PC-9 (cell line): ENCODE measurements at regions not wholly inside any gene's neighbourhood (a gene's known extent, or its start where the extent isn't known, plus 50 kb on each side); places are given as distances from the start of the nearest gene placed in this dataset.

Experiments used
- BruUV-seq: library from RNA; stranded (reverse); fragments of 400-500 nt; replicated peaks from 2 replicates; lab custom pipeline; 2021; lab: Mats Ljungman, UMichigan
- CTCF ChIA-PET: fragments of 300-600 bp; sonication (Branson Sonifier 250); formaldehyde crosslinking; loops from one replicate; lab custom pipeline; 2022; ENCODE audit warnings: antibody characterized with exemption; lab: Charles Lee
- POLR2A ChIA-PET: fragments of 300-600 bp; sonication (Branson Sonifier 250); formaldehyde crosslinking; loops from one replicate; lab custom pipeline; 2022; ENCODE audit warnings: antibody characterized with exemption; ENCODE audit not compliant: unreplicated experiment; lab: Charles Lee
- DNase-seq, 2 experiments: peaks; one replicate each; pipeline versions ENCODE4 v3.0.0 to v3.0.0-alpha.2; 2015 to 2022; ENCODE audit warnings: mixed read lengths in 1 of 2
- H2AFZ ChIP-seq: fragments of 200-600 bp; sonication (generic); 2 replicates; pipeline ENCODE4 v1.8.1; 2017; ENCODE audit warnings: antibody characterized with exemption
- H3F3A ChIP-seq: fragments of 200-600 bp; sonication (generic); 2 replicates; pipeline ENCODE4 v1.8.1; 2017; ENCODE audit warnings: antibody characterized with exemption, mild to moderate bottlenecking, low read depth; ENCODE audit not compliant: insufficient read depth
- H3K27ac ChIP-seq: fragments of 200-600 bp; sonication (generic); 2 replicates; pipeline ENCODE4 v1.6.1; 2016; ENCODE audit warnings: mixed run types
- H3K27me3 ChIP-seq: fragments of 200-600 bp; sonication (generic); 2 replicates; pipeline ENCODE4 v1.6.1; 2016; ENCODE audit warnings: low read depth, mixed run types; ENCODE audit not compliant: insufficient read depth
- H3K36me3 ChIP-seq: fragments of 200-600 bp; sonication (generic); 2 replicates; pipeline ENCODE4 v1.6.1; 2016; ENCODE audit warnings: low read depth, mixed run types
- H3K4me1 ChIP-seq: fragments of 200-600 bp; sonication (generic); replicated peaks from 2 replicates; pipeline ENCODE4 v1.6.1; 2016; ENCODE audit warnings: mixed run types; ENCODE audit not compliant: insufficient read depth
- H3K4me2 ChIP-seq: fragments of 200-600 bp; sonication (generic); 2 replicates; pipeline ENCODE4 v1.6.1; 2017; ENCODE audit warnings: mixed run types
- H3K4me3 ChIP-seq: fragments of 200-600 bp; sonication (generic); 2 replicates; pipeline ENCODE4 v1.6.1; 2016; ENCODE audit warnings: mixed run types
- H3K79me2 ChIP-seq: fragments of 200-600 bp; sonication (generic); 2 replicates; pipeline ENCODE4 v1.6.1; 2017; ENCODE audit warnings: low read depth, mixed run types
- H3K9me2 ChIP-seq: fragments of 200-600 bp; sonication (generic); 2 replicates; pipeline ENCODE4 v1.8.1; 2017; ENCODE audit warnings: mild to moderate bottlenecking; ENCODE audit not compliant: insufficient read depth
- H3K9me3 ChIP-seq: fragments of 200-600 bp; sonication (generic); 2 replicates; pipeline ENCODE4 v1.8.1; 2016; ENCODE audit warnings: low read depth; ENCODE audit not compliant: insufficient read depth
- H4K20me1 ChIP-seq: fragments of 200-600 bp; sonication (generic); 2 replicates; pipeline ENCODE4 v1.8.1; 2017; ENCODE audit not compliant: insufficient read depth
- EZH2 ChIP-seq: fragments of 200-600 bp; sonication (generic); IDR thresholded peaks from 2 replicates; pipeline ENCODE4 v1.8.0; 2017; ENCODE audit warnings: antibody characterized with exemption, low read depth
- intact Hi-C: fragments of 100-400 bp; cut with micrococcal nuclease; formaldehyde crosslinking; loops from one replicate; pipeline ENCODE4 v1.10.0; 2022; ENCODE audit not compliant: unreplicated experiment
- TF ChIP-seq, protein P1 (sequence below): fragments of 200-600 bp; sonication (generic); conservative IDR thresholded peaks from 2 replicates; pipeline ENCODE4 v1.6.1; 2017; ENCODE audit warnings: mixed run types, antibody characterized with exemption, mild to moderate bottlenecking, moderate library complexity

DNA sequence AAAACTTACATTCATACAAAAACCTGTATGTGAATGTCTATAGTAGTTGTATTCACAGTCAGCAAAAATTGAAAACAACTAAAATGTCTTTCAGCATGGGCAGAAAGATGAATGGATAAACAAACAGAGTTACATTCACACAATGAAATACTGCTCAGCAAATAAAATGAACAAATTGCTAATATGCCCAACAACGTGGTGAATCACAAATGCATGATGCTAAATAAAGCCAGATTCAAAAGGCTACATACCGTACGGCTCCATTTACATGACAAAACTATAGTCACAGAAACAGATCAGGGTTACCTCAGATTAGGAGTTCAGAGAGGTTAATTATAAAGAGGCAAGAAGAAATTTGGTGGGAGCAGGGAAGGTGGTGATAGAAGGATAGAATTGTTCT, 100.7 kb upstream of the KCTD3 start:
- Histone ChIP-seq H3K4me1 (no peaks in the 10 kb centered on the region), H3K9me3 (no peaks in the 10 kb centered on the region), H3F3A (no peaks in the 10 kb centered on the region), H4K20me1 (no peaks in the 10 kb centered on the region), H3K79me2 (no peaks in the 10 kb centered on the region), H3K4me2 (no peak overlapping the region), H3K9me2 (no peaks in the 10 kb centered on the region), H3K27ac (no peak overlapping the region), H2AFZ (no peak overlapping the region), H3K4me3 (no peak overlapping the region), H3K36me3 (no peaks in the 10 kb centered on the region), H3K27me3 (no peaks in the 10 kb centered on the region)
- ChIA-PET POLR2A (no interaction called here), CTCF (no interaction called here)
- no TSS peak for BruUV-seq
- TF ChIP-seq, protein P1, sequence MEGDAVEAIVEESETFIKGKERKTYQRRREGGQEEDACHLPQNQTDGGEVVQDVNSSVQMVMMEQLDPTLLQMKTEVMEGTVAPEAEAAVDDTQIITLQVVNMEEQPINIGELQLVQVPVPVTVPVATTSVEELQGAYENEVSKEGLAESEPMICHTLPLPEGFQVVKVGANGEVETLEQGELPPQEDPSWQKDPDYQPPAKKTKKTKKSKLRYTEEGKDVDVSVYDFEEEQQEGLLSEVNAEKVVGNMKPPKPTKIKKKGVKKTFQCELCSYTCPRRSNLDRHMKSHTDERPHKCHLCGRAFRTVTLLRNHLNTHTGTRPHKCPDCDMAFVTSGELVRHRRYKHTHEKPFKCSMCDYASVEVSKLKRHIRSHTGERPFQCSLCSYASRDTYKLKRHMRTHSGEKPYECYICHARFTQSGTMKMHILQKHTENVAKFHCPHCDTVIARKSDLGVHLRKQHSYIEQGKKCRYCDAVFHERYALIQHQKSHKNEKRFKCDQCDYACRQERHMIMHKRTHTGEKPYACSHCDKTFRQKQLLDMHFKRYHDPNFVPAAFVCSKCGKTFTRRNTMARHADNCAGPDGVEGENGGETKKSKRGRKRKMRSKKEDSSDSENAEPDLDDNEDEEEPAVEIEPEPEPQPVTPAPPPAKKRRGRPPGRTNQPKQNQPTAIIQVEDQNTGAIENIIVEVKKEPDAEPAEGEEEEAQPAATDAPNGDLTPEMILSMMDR, result no peak
- TF ChIP-seq EZH2, result no peak
- intact Hi-C loops, result no loop called here
- no peak for DNase-seq

DNA sequence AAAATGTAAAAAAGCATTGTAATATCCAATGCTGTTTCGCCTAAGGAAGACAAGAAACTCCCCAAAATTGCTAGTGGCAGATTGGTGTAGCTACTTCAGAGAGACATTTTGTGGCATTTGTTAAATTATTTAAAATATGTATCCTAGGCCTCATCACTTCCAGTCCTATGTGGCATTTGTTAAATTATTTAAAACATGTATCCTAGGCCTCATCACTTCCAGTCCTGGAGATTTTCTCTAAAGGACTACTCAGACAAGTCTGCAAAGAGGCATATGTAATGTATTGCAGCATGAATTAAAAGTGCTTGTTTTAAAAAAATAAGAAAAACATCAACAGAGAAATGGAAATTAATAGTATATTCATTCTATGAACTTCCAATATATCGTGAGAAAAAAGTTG, 95.6 kb upstream of the KCTD3 start:
- POLR2A ChIA-PET, result no interaction called here
- Histone ChIP-seq H3K9me3 (no peaks in the 10 kb centered on the region), H2AFZ (no peak overlapping the region), H3K27ac (no peak overlapping the region), H3K79me2 (no peaks in the 10 kb centered on the region), H4K20me1 (no peaks in the 10 kb centered on the region), H3K4me1 (peaks cover 14% of the 10 kb centered on the region), H3K27me3 (no peaks in the 10 kb centered on the region), H3K4me2 (no peak overlapping the region), H3K36me3 (no peaks in the 10 kb centered on the region), H3F3A (peaks cover 14% of the 10 kb centered on the region; the same call in 1 of the 2 replicates), H3K9me2 (no peaks in the 10 kb centered on the region), H3K4me3 (no peak overlapping the region)
- BruUV-seq, result no TSS peak
- intact Hi-C loops, result no loop called here
- CTCF ChIA-PET, result no interaction called here
- TF ChIP-seq, protein P1, result no peak
- no peak for TF ChIP-seq EZH2
- DNase-seq, result no peak

DNA sequence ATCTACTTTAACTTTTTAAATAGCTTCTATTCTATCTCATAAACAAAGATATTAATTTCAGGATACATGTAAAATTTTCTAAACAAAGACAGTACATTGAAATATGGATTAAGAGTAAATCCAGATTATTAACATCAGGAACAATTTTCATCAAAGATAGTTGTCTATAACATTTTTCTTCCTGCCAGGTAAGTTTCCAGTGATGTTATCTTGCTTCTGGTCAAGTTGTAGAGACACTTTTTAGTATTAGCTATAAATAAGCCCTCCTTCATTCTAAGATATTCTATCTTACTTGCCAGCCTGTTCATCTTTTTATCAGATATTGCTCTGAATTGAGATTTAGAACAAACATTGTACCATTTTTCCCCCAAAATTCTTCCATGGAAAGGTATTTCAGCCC, 94.4 kb upstream of the KCTD3 start:
- H4K20me1 ChIP-seq, result no peaks in the 10 kb centered on the region
- intact Hi-C loops, result no loop called here
- ChIA-PET CTCF (no interaction called here), POLR2A (no interaction called here)
- H3F3A ChIP-seq, result peaks cover 14% of the 10 kb centered on the region; the same call in 1 of the 2 replicates
- H3K4me3 ChIP-seq, result no peak overlapping the region
- H2AFZ ChIP-seq, result no peak overlapping the region
- peaks cover 5% of the 10 kb centered on the region; the same call in 1 of the 2 replicates for H3K9me3 ChIP-seq
- no peak overlapping the region for H3K4me2 ChIP-seq
- H3K36me3 ChIP-seq, result no peaks in the 10 kb centered on the region
- H3K27ac ChIP-seq, result no peak overlapping the region
- H3K79me2 ChIP-seq, result no peaks in the 10 kb centered on the region
- peaks cover 14% of the 10 kb centered on the region for H3K4me1 ChIP-seq
- H3K27me3 ChIP-seq, result no peaks in the 10 kb centered on the region
- DNase-seq, result no peak
- TF ChIP-seq EZH2, result no peak
- TF ChIP-seq, protein P1, result no peak
- BruUV-seq, result no TSS peak
- H3K9me2 ChIP-seq, result no peaks in the 10 kb centered on the region
